HG03025 (cell line): ENCODE measurements at regions not wholly inside any gene's neighbourhood (a gene's known extent, or its start where the extent isn't known, plus 50 kb on each side); places are given as distances from the start of the nearest gene placed in this dataset.

Experiments
- ATAC-seq: cut with Tn5 transposase; IDR thresholded peaks from one replicate; pipeline ENCODE4 v1.9.1; 2021; ENCODE audit warnings: mild to moderate bottlenecking, moderate library complexity; ENCODE audit not compliant: unreplicated experiment, low FRiP score

- ATAC-seq: no peak
Measured at GRCh38 chr9:86766511-86766910, 180.8 kb downstream of the GAS1 start.

GRCh38 chr9:86765746-86766430, 181.4 kb downstream of the GAS1 start:
- no peak for ATAC-seq

DNA sequence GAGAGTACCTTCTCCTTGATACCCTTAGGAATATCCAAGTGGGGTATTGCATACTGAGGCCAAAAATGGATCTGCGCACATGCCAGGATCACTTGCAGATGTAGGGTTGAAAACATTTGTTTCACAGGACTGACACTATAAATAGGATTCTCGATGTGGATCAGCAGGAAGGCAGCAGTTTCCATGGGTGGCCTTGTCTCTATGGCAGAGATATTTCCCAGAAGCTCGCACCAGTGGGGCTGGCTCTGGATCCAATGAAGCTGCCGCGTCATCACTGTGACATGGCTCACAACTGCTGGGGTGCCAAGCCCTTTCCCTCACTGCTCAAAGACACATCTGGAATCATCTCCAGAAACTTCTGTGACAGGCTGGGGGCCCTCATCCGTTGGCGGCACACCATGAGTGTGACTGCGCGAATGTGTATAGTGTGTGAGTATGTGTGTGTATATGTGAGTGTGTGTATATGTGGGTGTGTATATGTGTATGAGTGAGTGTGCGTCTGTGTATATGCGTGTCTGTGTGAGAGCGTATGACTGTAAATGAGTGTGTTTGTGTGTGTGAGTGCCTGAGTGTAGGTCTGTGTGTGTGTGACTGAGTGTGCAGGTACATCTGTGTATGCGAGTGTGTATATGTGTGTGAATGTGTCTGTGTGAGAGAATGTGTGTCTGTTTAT, 182.5 kb downstream of the GAS1 start:
- no peak for ATAC-seq

DNA sequence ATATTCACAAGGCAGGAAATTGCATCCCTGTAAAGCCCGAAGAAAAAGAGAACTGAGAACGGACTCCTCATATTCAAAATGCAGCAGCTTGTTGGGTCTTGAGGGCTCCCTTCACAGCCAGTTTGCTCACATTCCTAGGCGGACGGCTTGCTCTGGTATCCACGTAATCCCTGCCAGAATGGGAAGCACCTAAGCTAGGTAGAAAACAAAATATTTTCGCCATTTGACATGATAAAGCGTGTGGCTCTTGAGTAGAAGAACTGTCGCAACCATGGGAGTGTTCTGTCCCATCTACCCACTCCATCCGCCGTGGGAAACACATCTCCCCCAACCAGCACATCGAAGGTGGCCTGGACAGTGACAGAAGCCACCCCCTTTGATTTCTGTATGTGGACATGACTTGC, 183.1 kb downstream of the GAS1 start:
- ATAC-seq: no peak

DNA sequence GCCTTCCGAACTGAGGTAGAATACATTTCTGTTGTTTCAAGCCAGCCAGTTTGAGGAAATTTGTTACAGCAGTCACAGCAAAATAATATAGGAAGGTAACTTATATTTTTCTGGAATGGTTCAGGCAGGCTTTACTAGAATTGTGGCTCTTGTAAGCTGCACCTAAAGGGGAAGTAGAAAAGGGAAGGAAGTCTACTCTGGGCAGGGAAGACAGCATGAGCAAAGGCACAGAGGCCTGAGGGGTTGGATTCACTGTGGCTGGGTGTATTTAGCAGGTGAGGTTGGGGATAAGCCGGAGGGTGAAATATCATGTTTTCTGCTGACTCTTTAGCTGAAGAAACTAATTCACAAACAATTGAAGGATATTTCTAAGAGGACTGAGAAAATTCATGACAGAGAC, 183.5 kb downstream of the GAS1 start:
- ATAC-seq: no peak

DNA sequence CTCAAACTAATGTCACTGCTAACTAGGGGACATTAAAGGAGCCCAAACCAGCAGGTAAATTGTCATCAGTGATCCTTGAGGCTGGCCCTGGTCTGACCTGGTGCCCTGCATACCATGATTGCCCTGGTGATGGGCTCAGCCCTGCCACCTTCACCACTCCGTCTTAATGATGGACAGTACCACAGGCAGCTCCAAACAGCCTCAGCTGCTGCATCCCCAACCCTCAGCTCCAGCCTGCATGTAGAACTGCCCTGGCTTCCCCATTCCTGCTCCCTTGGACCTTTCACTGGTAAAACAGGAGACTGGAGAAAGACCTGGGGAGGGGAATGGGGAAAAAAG, 190.0 kb downstream of the GAS1 start:
- ATAC-seq: no peak

GRCh38 chr9:86756576-86757381, 190.5 kb downstream of the GAS1 start:
- ATAC-seq: no peak

- no peak for ATAC-seq
Measured at GRCh38 chr9:86755561-86755941, 191.8 kb downstream of the GAS1 start.

- no peak for ATAC-seq
Measured at GRCh38 chr9:86754581-86755560, 192.4 kb downstream of the GAS1 start.

DNA sequence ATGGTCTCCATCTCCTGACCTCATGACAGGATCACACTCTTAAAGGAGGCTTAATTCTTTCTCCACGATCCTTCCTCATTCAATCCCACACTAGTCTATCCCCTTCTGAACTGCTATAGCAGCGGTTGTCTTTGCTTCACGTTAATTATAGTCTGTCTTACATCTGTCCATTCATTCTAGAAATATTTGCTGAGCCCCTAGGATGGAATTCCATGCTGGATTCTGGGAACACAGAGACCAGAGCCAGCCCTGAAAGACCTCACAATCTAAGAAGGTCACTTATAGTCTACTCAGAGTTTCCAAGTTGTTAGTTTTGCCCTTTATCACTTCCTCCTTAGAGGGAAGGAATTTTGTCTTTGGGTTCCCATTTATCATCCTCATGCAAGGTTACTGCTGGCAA, 193.5 kb downstream of the GAS1 start:
- no peak for ATAC-seq

DNA sequence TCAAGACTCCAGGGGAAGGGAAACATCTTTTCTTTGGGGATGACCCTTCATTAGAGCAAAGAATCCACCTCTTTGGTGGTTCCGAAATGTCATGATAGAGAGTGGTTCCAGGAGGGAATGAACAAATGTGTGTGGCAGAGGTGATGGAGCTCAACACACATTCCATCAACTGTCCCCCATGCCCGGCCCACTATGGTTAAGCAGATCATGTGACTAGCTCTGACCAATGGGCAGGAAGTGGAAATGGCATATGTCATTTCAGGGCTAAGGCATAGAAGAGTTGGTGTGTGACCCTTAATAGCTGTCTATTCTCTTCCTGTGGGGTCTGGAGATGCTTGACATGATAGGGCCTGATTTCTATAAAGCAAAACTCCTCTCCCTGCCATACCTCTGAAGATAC, 194.6 kb downstream of the GAS1 start:
- no peak for ATAC-seq

- ATAC-seq: no peak
Measured at GRCh38 chr9:86751956-86752355, 195.3 kb downstream of the GAS1 start.

DNA sequence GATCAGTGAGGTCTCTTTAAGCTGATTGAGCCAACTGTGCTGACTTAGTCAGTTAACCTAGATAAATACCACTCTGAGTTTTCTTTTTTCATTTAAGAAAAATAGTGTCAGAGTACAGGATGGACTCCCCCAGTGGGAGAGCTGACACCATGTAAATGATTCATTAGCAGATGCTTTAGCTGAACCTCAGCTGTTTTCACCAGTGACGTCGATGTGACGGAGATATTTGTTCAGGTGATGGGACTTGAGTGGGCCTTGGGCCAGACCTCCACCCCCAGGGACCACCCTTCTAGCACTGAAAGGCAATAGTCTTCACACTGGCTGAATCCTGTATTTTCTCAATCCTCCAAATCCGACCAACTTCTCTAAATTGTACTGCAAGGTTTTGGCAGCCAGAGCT, 196.1 kb downstream of the GAS1 start:
- ATAC-seq: no peak

DNA sequence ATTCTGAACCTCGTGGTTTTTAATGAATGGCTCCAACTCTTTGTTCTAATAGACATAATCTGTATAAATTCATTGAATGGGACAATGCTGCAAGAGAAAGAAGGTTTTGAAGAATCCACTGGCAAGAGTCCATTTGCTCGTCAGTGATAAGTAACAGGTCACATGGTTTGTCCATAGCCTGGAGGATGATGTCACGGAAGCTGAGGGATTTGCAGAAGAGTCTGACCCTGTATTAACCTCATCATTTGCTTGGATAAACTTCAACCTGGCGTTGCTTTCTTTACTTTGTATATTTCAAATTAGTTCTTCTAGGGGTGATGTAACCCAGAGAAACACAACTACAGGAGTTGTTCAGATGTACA, 197.4 kb downstream of the GAS1 start:
- no peak for ATAC-seq

DNA sequence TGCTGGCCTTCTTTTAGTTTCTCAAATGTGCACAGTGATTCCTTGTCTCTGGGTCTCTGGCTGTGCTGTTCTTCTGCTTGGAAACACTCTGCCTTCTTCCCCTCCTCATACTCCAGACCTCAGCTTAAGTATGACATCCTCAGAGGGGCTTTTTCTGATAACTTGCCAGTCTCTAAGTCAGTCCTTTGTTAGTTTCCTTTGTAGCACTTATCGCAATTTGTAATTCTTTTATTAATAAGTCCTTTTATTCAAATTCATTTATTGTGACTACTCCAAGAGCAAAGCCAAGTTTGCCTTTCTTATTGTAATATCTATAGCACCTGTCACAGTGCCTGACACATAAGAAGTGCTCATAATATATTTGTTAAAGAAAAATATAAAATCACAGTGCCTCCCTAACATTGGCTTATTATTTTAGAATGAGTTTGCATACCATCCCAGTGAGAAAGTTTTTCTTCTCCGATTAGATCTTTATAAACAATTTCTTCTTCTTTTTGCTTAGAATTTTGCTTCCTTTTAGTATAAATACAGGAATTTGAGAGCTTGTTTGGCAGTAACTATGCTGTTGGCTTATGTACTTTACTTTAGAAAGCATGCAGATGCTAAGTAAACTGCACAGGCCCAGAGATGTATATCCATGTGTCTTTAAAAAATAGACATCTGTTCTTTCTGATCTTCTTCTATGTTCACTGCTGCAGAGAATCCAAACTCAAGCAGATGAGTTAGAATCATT, 198.0 kb downstream of the GAS1 start:
- no peak for ATAC-seq

GRCh38 chr9:86747711-86748110, 199.6 kb downstream of the GAS1 start:
- ATAC-seq: no peak

DNA sequence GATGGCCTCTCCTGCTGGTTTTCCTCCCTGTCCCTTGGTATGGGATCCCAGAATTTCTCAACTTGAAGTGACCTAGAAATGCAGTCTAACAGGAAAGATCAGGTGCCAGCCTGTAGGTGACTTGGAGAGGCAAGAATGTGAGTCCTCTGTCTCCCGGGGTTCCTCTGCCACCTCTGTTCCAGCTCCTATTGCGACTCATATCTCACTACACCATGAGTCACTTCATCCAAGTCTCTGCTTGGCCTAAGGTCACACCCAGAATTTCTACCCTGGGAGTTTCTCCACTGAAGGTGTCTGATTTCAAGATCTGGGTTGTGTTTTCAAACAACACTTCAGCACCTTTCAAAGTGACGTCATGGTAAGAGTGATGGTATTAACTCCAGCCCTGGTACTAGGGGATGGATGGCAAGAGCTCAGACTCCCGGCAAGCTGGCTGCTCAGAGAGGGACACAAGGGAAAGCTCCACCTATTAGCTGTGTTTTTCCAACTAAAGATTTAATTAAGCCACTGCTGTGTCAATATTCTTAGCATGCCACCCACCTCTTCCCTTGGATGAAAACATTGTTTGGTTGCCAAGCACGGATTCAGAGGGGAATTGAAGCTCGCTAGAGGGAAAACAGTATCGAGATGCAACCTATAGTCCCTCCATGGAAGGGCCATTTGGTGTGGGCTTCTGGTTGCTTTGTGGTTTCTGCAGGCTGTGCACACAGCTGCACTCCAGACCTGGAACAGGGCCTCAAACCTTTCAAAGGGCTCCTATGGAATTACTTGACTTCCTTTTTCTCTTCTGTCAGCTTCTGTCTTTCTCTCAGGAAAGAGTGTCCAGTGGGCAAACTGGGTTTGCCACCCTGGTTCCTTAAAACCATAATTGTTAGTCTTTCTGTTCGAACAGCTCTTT, 205.7 kb downstream of the GAS1 start:
- ATAC-seq: no peak

DNA sequence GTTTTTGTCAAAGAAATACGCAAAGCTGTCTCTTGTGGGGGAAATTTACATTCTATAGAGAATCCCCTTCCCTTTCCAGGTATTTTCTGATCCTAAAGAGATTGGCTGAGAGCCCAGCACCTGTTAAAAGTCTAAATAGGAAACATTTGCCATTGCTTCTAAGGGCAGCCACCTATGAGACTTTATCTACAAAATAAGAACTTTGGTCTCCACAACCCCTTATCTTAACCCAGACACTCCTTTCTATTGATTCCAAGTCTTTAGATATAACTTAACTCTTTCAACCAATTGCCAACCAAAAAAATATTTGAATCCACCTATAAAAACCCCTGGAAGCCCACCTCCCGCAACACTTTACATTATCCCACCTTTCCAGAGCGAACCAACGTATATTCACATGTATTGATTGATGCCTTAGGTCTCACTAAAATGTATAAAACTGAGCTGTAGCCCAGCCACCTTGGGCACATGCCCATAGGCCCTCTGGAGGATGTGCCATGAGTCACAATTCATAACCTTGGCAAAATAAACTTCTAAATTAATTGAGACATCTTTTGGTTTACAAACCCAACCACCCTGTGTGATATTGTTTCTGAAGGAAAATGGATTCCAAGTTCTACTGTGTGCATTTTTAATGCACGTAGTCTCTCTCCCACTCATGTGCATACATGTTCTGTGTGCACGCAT, 211.4 kb downstream of the GAS1 start:
- ATAC-seq: no peak
